Panc1 (cell line): ENCODE measurements at regions not wholly inside any gene's neighbourhood (a gene's known extent, or its start where the extent isn't known, plus 50 kb on each side); places are given as distances from the start of the nearest gene placed in this dataset.

Source experiments
- ATAC-seq: fragments of 200-7000 bp; cut with Tn5 transposase; 2 replicates; pipeline ENCODE4 v1.9.1; 2020; ENCODE audit warnings: mild to moderate bottlenecking, moderate library complexity
- BruUV-seq: library from RNA; stranded (reverse); fragments of 400-500 nt; replicated peaks from 2 replicates; lab custom pipeline; 2021; lab: Mats Ljungman, UMichigan
- CTCF ChIA-PET: fragments of 300-600 bp; sonication (Branson Sonifier 250); formaldehyde crosslinking; loops from one replicate; lab custom pipeline; 2022; ENCODE audit warnings: antibody characterized with exemption; lab: Charles Lee
- POLR2A ChIA-PET: fragments of 300-600 bp; sonication (Branson Sonifier 250); formaldehyde crosslinking; loops from one replicate; lab custom pipeline; 2022; ENCODE audit warnings: antibody characterized with exemption; lab: Charles Lee
- DNase-seq: peaks from one replicate; pipeline ENCODE4 v3.0.0-alpha.2; 2010; ENCODE audit warnings: low read depth, low spot score
- H3K27ac ChIP-seq: 2 replicates; pipeline ENCODE4 v1.5.1; 2011; ENCODE audit warnings: mild to moderate bottlenecking, low read length, inconsistent platforms
- H3K27me3 ChIP-seq: fragments of 200-500 bp; sonication (Bioruptor generic); 2 replicates; pipeline ENCODE4 v1.6.0; 2014; ENCODE audit warnings: low read length, inconsistent platforms; ENCODE audit not compliant: control insufficient read depth, insufficient read depth
- H3K36me3 ChIP-seq: fragments of 200-500 bp; sonication (Bioruptor generic); 2 replicates; pipeline ENCODE4 v1.5.1; 2014; ENCODE audit warnings: inconsistent platforms, mild to moderate bottlenecking, low read length, moderate library complexity; ENCODE audit not compliant: control insufficient read depth, insufficient read depth
- H3K4me1 ChIP-seq: 2 replicates; pipeline ENCODE4 v1.5.1; 2011; ENCODE audit warnings: inconsistent platforms, mild to moderate bottlenecking, low read length, moderate library complexity; ENCODE audit not compliant: control insufficient read depth, insufficient read depth
- H3K4me3 ChIP-seq, 2 experiments: 2 replicates each; pipeline ENCODE4 v1.5.1; 2011 to 2012; ENCODE audit warnings: low read depth in 2 of 2, low read length in 2 of 2, mild to moderate bottlenecking in 2 of 2, inconsistent platforms in 1 of 2, moderate library complexity in 1 of 2
- H3K9me3 ChIP-seq: fragments of 200-500 bp; sonication (Bioruptor generic); 2 replicates; pipeline ENCODE4 v1.5.1; 2014; ENCODE audit warnings: low read depth, mild to moderate bottlenecking, inconsistent platforms, low read length, moderate library complexity; ENCODE audit not compliant: control insufficient read depth, insufficient read depth
- CTCF ChIP-seq: fragments of 450-650 bp; IDR thresholded peaks from 2 replicates; pipeline ENCODE4 v1.5.1; 2017; ENCODE audit warnings: mild to moderate bottlenecking
- POLR2AphosphoS5 ChIP-seq: IDR thresholded peaks from 2 replicates; pipeline ENCODE4 v1.6.1; 2012; ENCODE audit warnings: mild to moderate bottlenecking, low read depth, low read length, moderate library complexity
- REST ChIP-seq, 2 experiments: IDR thresholded peaks; 2 replicates each; pipeline ENCODE4 v1.6.1; 2011 to 2012; ENCODE audit warnings: low read depth in 2 of 2, control low read depth in 1 of 2, low read length in 1 of 2, mild to moderate bottlenecking in 1 of 2, moderate library complexity in 1 of 2; ENCODE audit not compliant: insufficient read depth in 1 of 2
- SIN3A ChIP-seq: IDR thresholded peaks from 2 replicates; pipeline ENCODE4 v1.6.1; 2012; ENCODE audit warnings: low read depth, mild to moderate bottlenecking, low read length, moderate library complexity, borderline replicate concordance; ENCODE audit not compliant: insufficient read depth
- TCF7L2 ChIP-seq: IDR thresholded peaks from 2 replicates; pipeline ENCODE4 v1.6.1; 2011; ENCODE audit warnings: mild to moderate bottlenecking, low read depth, low read length, inconsistent platforms
- in situ Hi-C: cut with HindIII; loops from 2 replicates; pipeline ENCODE4 v1.10.0; 2016; ENCODE audit warnings: low sequenced_read_pairs, low pct_unique_long_range_greater_than_20kb
- intact Hi-C: fragments of 100-400 bp; cut with micrococcal nuclease; formaldehyde crosslinking; loops from one replicate; pipeline ENCODE4 v1.10.0; 2022; ENCODE audit not compliant: unreplicated experiment

- no peak overlapping the region for H3K27ac ChIP-seq
- ATAC-seq, result no peak
- no peaks in the 10 kb centered on the region for H3K4me1 ChIP-seq
- in situ Hi-C loops (no loop called here), intact Hi-C loops (no loop called here)
- H3K4me3 ChIP-seq, result no peak overlapping the region
- H3K9me3 ChIP-seq, result no peaks in the 10 kb centered on the region
- DNase-seq, result no peak
- POLR2A ChIA-PET, result no interaction called here
- no peaks in the 10 kb centered on the region for H3K36me3 ChIP-seq
- TF ChIP-seq POLR2AphosphoS5 (no peak), CTCF (no peak), TCF7L2 (no peak), SIN3A (no peak), REST (IDR thresholded peaks at IDR 0.05; ENCODE audit: insufficient read depth in 1 of 2, low read depth in 2 of 2, low read length in 1 of 2) (no peak)
- CTCF ChIA-PET, result no interaction called here
- no peaks in the 10 kb centered on the region for H3K27me3 ChIP-seq
- no TSS peak for BruUV-seq
These were observed 338.1 kb downstream of the CTTN start for GRCh38 chr11:70736461-70736860.

GRCh38 chr11:70736937-70737640 lies 338.8 kb downstream of the CTTN start:
- Histone ChIP-seq H3K27me3 (no peaks in the 10 kb centered on the region), H3K4me3 (no peak overlapping the region), H3K9me3 (no peaks in the 10 kb centered on the region), H3K36me3 (no peaks in the 10 kb centered on the region), H3K4me1 (no peaks in the 10 kb centered on the region), H3K27ac (no peak overlapping the region)
- no peak for TF ChIP-seq SIN3A
- TF ChIP-seq CTCF, result no peak
- no peak for TF ChIP-seq REST (IDR thresholded peaks at IDR 0.05; ENCODE audit: insufficient read depth in 1 of 2, low read depth in 2 of 2, low read length in 1 of 2)
- TF ChIP-seq POLR2AphosphoS5, result no peak
- no peak for TF ChIP-seq TCF7L2
- POLR2A ChIA-PET, result no interaction called here
- CTCF ChIA-PET, result no interaction called here
- in situ Hi-C loops, result no loop called here
- ATAC-seq (no peak), DNase-seq (no peak)
- BruUV-seq, result no TSS peak
- intact Hi-C loops, result no loop called here
